H1 (cell line): ENCODE measurements at regions not wholly inside any gene's neighbourhood (a gene's known extent, or its start where the extent isn't known, plus 50 kb on each side); places are given as distances from the start of the nearest gene placed in this dataset.

Experiments
- CBX5 ChIP-seq: fragments of 300-800, 300-1000 bp; sonication (generic); IDR thresholded peaks from 2 replicates; pipeline ENCODE4 v1.7.1; 2016; ENCODE audit warnings: antibody characterized with exemption, low read length, low read depth
- GTF2F1 ChIP-seq: IDR thresholded peaks from 2 replicates; pipeline ENCODE4 v1.6.1; 2012; ENCODE audit warnings: low read depth, low read length, improper control_type of control experiment, borderline replicate concordance
- POLR2A ChIP-seq, 2 experiments: IDR thresholded peaks; 1 replicate in 1 of 2; 2 replicates in 1 of 2; pipeline ENCODE4 v1.6.1; 2011; ENCODE audit warnings: low read depth in 2 of 2, low read length in 2 of 2, mild to moderate bottlenecking in 2 of 2; ENCODE audit errors: control extremely low read depth in 1 of 2
- RAD21 ChIP-seq, 2 experiments: IDR thresholded peaks in 1 of 2; conservative IDR thresholded peaks in 1 of 2; 2 replicates each; pipeline ENCODE4 v1.6.1; 2011; ENCODE audit warnings: low read depth in 2 of 2, low read length in 2 of 2, improper control_type of control experiment in 1 of 2, inconsistent platforms in 1 of 2, mild to moderate bottlenecking in 1 of 2, moderate library complexity in 1 of 2
- RFX5 ChIP-seq: IDR thresholded peaks from 2 replicates; pipeline ENCODE4 v1.6.1; 2011; ENCODE audit warnings: low read depth, low read length, improper control_type of control experiment, borderline replicate concordance
- SP2 ChIP-seq: IDR thresholded peaks from 2 replicates; pipeline ENCODE4 v1.6.1; 2012; ENCODE audit warnings: mild to moderate bottlenecking, low read length, inconsistent platforms
- SUZ12 ChIP-seq: fragments of 200-600 bp; sonication (generic); IDR thresholded peaks from 2 replicates; pipeline ENCODE4 v1.6.1; 2012; ENCODE audit warnings: mild to moderate bottlenecking, inconsistent platforms, low read length, moderate library complexity, mixed read lengths
- TCF12 ChIP-seq: IDR thresholded peaks from 2 replicates; pipeline ENCODE4 v1.6.1; 2011; ENCODE audit warnings: low read depth, mild to moderate bottlenecking, low read length
- TF ChIP-seq, protein P1 (sequence below): IDR thresholded peaks from 2 replicates; pipeline ENCODE4 v1.6.1; 2011; ENCODE audit warnings: low read length, improper control_type of control experiment
- TF ChIP-seq, protein P2 (sequence below), 3 experiments: IDR thresholded peaks; 1 replicate in 2 of 3; 2 replicates in 1 of 3; pipeline versions ENCODE4 v1.5.1 to v1.6.1; 2011; ENCODE audit warnings: low read length in 3 of 3, mild to moderate bottlenecking in 3 of 3, inconsistent platforms in 2 of 3, low read depth in 1 of 3, moderate library complexity in 1 of 3; ENCODE audit not compliant: insufficient read depth in 1 of 3; ENCODE audit errors: control extremely low read depth in 1 of 3

DNA sequence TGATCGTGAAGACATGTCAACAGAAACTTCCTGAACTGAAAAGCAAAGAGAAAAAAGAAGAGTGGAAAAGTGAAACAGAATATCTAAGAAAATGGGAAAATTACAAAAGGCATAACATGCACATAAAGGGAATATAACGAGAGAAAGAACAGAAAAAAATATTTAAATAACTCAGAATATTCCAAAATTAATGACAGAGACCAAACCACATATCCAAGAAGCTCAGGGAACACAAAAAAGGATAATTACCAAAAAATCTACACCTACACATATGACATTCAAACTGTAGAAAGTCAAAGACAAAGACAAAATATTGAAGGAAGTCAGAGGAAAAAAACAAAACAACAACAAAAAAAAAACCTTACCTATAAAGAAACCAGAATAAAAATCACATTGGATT lies 105.5 kb downstream of the OR13A1 start:
- TF ChIP-seq, protein P1, sequence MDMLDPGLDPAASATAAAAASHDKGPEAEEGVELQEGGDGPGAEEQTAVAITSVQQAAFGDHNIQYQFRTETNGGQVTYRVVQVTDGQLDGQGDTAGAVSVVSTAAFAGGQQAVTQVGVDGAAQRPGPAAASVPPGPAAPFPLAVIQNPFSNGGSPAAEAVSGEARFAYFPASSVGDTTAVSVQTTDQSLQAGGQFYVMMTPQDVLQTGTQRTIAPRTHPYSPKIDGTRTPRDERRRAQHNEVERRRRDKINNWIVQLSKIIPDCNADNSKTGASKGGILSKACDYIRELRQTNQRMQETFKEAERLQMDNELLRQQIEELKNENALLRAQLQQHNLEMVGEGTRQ: no peak
- TF ChIP-seq, protein P2, sequence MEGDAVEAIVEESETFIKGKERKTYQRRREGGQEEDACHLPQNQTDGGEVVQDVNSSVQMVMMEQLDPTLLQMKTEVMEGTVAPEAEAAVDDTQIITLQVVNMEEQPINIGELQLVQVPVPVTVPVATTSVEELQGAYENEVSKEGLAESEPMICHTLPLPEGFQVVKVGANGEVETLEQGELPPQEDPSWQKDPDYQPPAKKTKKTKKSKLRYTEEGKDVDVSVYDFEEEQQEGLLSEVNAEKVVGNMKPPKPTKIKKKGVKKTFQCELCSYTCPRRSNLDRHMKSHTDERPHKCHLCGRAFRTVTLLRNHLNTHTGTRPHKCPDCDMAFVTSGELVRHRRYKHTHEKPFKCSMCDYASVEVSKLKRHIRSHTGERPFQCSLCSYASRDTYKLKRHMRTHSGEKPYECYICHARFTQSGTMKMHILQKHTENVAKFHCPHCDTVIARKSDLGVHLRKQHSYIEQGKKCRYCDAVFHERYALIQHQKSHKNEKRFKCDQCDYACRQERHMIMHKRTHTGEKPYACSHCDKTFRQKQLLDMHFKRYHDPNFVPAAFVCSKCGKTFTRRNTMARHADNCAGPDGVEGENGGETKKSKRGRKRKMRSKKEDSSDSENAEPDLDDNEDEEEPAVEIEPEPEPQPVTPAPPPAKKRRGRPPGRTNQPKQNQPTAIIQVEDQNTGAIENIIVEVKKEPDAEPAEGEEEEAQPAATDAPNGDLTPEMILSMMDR (IDR thresholded peaks at IDR 0.05; ENCODE audit: control extremely low read depth in 1 of 3, insufficient read depth in 1 of 3, low read depth in 1 of 3, low read length in 3 of 3): no peak
- TF ChIP-seq RAD21 (IDR thresholded peaks at IDR 0.05 in 1 of 2, conservative IDR thresholded peaks at IDR 0.05 in 1 of 2; ENCODE audit: low read depth in 2 of 2, low read length in 2 of 2) (no peak), RFX5 (no peak), GTF2F1 (no peak), TCF12 (no peak), POLR2A (IDR thresholded peaks at IDR 0.05; ENCODE audit: control extremely low read depth in 1 of 2, low read depth in 2 of 2, low read length in 2 of 2) (no peak), SP2 (no peak), CBX5 (no peak), SUZ12 (no peak)
